ENCODE measurements at regions not wholly inside any gene's neighbourhood (a gene's known extent, or its start where the extent isn't known, plus 50 kb on each side); places are given as distances from the start of the nearest gene placed in this dataset.

DNA sequence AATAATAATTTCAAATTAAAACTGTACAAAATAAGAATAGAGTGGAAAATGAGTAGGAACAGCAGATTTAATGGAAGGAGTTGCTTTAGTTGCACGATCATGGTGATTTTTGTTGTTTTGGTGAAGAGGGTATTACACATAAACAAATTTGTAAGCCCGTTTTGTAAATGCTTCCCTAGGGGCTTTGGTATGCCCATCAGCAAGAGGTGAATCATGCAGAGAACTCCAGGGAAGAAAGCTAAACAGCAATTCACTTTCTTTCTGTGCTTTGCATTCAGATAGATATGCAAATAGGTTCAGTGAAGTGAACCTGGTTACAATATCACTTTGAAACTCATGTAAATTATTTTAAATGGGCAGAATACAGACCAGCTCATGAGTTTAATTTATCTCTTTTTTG is 422.2 kb upstream of the MTPN start (continued):
- peak; percentile 53 for TF ChIP-seq CHD7 (IDR thresholded peaks at IDR 0.05; ENCODE audit: insufficient replicate concordance, low read length)
- TF ChIP-seq FOSL1 (IDR thresholded peaks at IDR 0.05; ENCODE audit: insufficient read depth, low read depth, low read length): no peak
- no peak for TF ChIP-seq POLR2A (IDR thresholded peaks at IDR 0.05; ENCODE audit: control extremely low read depth in 1 of 2, low read depth in 2 of 2, low read length in 2 of 2)
- no peak for TF ChIP-seq SP4 (IDR thresholded peaks at IDR 0.05; ENCODE audit: low read length)
- TF ChIP-seq ATF2 (IDR thresholded peaks at IDR 0.05; ENCODE audit: low read length): 0 out of 2 replicates have a peak, but pooled peaks have one; percentile 70
- TF ChIP-seq SP1 (IDR thresholded peaks at IDR 0.05; ENCODE audit: low read depth, low read length): peak; percentile 61; the same call in 1 of the 2 replicates
- TF ChIP-seq TCF12 (IDR thresholded peaks at IDR 0.05; ENCODE audit: low read depth, low read length): no peak
- no peak for TF ChIP-seq ASH2L (IDR thresholded peaks at IDR 0.05; ENCODE audit: low read length)
- no peak for TF ChIP-seq RBBP5 (IDR thresholded peaks at IDR 0.05; ENCODE audit: borderline replicate concordance, low read depth, low read length)
- TF ChIP-seq CHD2 (IDR thresholded peaks at IDR 0.05; ENCODE audit: low read length): no peak
- no peak for TF ChIP-seq CEBPB (IDR thresholded peaks at IDR 0.05; ENCODE audit: low read depth, low read length)
- no peak for TF ChIP-seq EGR1 (IDR thresholded peaks at IDR 0.05; ENCODE audit: borderline replicate concordance, low read depth, low read length)
